ENCODE measurements at regions not wholly inside any gene's neighbourhood (a gene's known extent, or its start where the extent isn't known, plus 50 kb on each side); places are given as distances from the start of the nearest gene placed in this dataset.

GRCh38 chr5:60209146-60209840 lies 315.8 kb upstream of the PDE4D start:
- no peak for TF ChIP-seq POLR2A (IDR thresholded peaks at IDR 0.05; ENCODE audit: low read depth, low read length)
- TF ChIP-seq TAF1 (IDR thresholded peaks at IDR 0.05; ENCODE audit: low read depth, low read length), result no peak
- TF ChIP-seq POLR2AphosphoS5 (IDR thresholded peaks at IDR 0.05; ENCODE audit: low read depth, low read length), result no peak

All from GM12891 (cell line).